ENCODE measurements at regions not wholly inside any gene's neighbourhood (a gene's known extent, or its start where the extent isn't known, plus 50 kb on each side); places are given as distances from the start of the nearest gene placed in this dataset.

DNA sequence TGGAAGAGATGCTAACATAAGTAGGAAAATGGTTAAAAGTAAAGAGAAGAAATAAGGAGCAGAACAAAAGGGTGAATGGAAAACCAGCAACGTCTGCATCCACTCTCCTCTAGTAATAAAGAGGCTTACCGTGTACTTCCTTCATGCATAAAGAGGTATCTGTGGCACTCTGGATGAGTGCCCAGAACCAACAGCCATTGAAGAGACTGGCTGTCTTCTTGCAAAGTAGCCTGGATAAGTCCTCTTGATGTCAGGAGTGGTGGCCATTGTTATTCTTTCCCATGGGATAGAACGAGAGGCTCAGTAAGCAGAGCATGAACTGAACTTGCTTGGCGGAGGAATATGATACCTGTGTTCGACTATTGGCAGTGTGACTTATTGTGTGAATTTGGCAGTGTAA is 186.2 kb upstream of the RASGRP1 start:
- no peaks in the 10 kb centered on the region for H3K9me3 Mint-ChIP-seq
- H3K36me3 Mint-ChIP-seq (ENCODE audit: low read depth): no peaks in the 10 kb centered on the region
- Histone ChIP-seq H3K36me3 (ENCODE audit: insufficient read depth, low read length) (no peaks in the 10 kb centered on the region), H3K4me1 (ENCODE audit: insufficient read depth, low read length) (no peaks in the 10 kb centered on the region), H3K27me3 (ENCODE audit: control insufficient read depth in 1 of 2, insufficient read depth in 2 of 2, low read length in 2 of 2) (peaks cover 0 to under 1% of the 10 kb centered on the region in 2 experiments), H3K4me3 (ENCODE audit: low read length) (no peak overlapping the region), H3K9me3 (ENCODE audit: control insufficient read depth in 1 of 2, insufficient read depth in 1 of 2, low read length in 2 of 2) (no peaks in the 10 kb centered on the region), H3K27ac (ENCODE audit: low read depth in 1 of 2, low read length in 2 of 2) (no peak overlapping the region)
- ChIA-PET POLR2A (no interaction called here), CTCF (no interaction called here)
- H3K27me3 Mint-ChIP-seq: peaks cover 34% of the 10 kb centered on the region
- no peak overlapping the region for H3K27ac Mint-ChIP-seq
- DNase-seq (no peak), ATAC-seq (ENCODE audit: poor library complexity) (no peak)
- TF ChIP-seq, protein P1, sequence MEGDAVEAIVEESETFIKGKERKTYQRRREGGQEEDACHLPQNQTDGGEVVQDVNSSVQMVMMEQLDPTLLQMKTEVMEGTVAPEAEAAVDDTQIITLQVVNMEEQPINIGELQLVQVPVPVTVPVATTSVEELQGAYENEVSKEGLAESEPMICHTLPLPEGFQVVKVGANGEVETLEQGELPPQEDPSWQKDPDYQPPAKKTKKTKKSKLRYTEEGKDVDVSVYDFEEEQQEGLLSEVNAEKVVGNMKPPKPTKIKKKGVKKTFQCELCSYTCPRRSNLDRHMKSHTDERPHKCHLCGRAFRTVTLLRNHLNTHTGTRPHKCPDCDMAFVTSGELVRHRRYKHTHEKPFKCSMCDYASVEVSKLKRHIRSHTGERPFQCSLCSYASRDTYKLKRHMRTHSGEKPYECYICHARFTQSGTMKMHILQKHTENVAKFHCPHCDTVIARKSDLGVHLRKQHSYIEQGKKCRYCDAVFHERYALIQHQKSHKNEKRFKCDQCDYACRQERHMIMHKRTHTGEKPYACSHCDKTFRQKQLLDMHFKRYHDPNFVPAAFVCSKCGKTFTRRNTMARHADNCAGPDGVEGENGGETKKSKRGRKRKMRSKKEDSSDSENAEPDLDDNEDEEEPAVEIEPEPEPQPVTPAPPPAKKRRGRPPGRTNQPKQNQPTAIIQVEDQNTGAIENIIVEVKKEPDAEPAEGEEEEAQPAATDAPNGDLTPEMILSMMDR (IDR thresholded peaks at IDR 0.05): no peak
- H3K4me3 Mint-ChIP-seq: no peak overlapping the region
- H3K4me1 Mint-ChIP-seq (ENCODE audit: low read depth): no peaks in the 10 kb centered on the region
- intact Hi-C loops (cut with DNase I, micrococcal nuclease): no loop called here

DNA sequence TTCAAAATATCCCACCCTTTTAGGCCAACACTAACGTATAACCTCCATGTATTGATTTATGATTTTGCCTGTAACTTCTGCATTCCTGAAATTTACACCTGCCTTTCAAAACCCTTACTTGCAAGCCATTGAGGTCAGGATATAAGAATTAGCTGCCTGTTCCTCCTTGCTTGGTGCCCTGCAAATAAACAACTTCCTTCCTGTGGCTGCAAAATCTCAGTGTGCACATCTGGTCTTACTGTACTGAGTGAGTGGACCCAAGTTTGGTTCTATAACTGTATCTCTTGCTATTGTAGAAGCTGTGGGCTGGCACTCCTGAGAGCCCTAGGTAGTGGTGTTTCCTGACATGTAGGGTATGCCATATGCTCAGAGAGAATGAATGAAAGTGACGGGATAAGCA is 191.1 kb upstream of the RASGRP1 start:
- Histone ChIP-seq H3K4me3 (ENCODE audit: low read length) (no peak overlapping the region), H3K36me3 (ENCODE audit: insufficient read depth, low read length) (no peaks in the 10 kb centered on the region), H3K27me3 (ENCODE audit: control insufficient read depth in 1 of 2, insufficient read depth in 2 of 2, low read length in 2 of 2) (peaks cover 5 to 6% of the 10 kb centered on the region in 2 experiments), H3K9me3 (ENCODE audit: control insufficient read depth in 1 of 2, insufficient read depth in 1 of 2, low read length in 2 of 2) (no peaks in the 10 kb centered on the region), H3K27ac (ENCODE audit: low read depth in 1 of 2, low read length in 2 of 2) (no peak overlapping the region), H3K4me1 (ENCODE audit: insufficient read depth, low read length) (no peaks in the 10 kb centered on the region)
- TF ChIP-seq, protein P1 (IDR thresholded peaks at IDR 0.05): no peak
- ChIA-PET POLR2A (no interaction called here), CTCF (no interaction called here)
- Mint-ChIP-seq H3K27me3 (peaks cover 38% of the 10 kb centered on the region), H3K4me3 (no peak overlapping the region), H3K9me3 (no peaks in the 10 kb centered on the region), H3K36me3 (ENCODE audit: low read depth) (no peaks in the 10 kb centered on the region), H3K27ac (no peak overlapping the region), H3K4me1 (ENCODE audit: low read depth) (no peaks in the 10 kb centered on the region)
- ATAC-seq (ENCODE audit: poor library complexity) (no peak), DNase-seq (no peak)
- intact Hi-C loops (cut with DNase I, micrococcal nuclease): no loop called here

DNA sequence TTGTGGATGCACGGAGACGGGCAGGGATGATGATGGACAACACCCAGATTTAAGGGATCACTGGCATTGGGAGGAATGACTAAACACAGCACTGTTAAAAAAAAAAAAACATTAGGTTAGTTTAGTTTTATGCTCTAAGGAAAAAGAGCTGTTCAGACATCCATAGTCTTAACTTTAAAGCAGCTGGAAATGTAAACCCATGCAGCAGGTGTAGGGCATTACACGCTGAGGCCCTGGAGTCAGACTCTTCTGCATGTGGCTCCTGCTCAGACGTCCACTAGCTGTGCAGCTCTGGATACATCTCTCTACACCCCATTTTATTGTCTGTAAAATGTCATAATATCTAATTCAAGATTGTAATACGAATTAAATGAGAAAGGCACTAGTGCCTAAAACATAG is 191.8 kb upstream of the RASGRP1 start:
- no peaks in the 10 kb centered on the region for H3K36me3 Mint-ChIP-seq (ENCODE audit: low read depth)
- Histone ChIP-seq H3K4me1 (ENCODE audit: insufficient read depth, low read length) (no peaks in the 10 kb centered on the region), H3K36me3 (ENCODE audit: insufficient read depth, low read length) (no peaks in the 10 kb centered on the region), H3K27ac (ENCODE audit: low read depth in 1 of 2, low read length in 2 of 2) (no peak overlapping the region), H3K27me3 (ENCODE audit: control insufficient read depth in 1 of 2, insufficient read depth in 2 of 2, low read length in 2 of 2) (peaks cover 5 to 6% of the 10 kb centered on the region in 2 experiments), H3K9me3 (ENCODE audit: control insufficient read depth in 1 of 2, insufficient read depth in 1 of 2, low read length in 2 of 2) (no peaks in the 10 kb centered on the region), H3K4me3 (ENCODE audit: low read length) (no peak overlapping the region)
- TF ChIP-seq, protein P1 (IDR thresholded peaks at IDR 0.05): no peak
- DNase-seq: no peak
- intact Hi-C loops (cut with DNase I, micrococcal nuclease): no loop called here
- H3K9me3 Mint-ChIP-seq: no peaks in the 10 kb centered on the region
- H3K4me1 Mint-ChIP-seq (ENCODE audit: low read depth): no peaks in the 10 kb centered on the region
- no peak overlapping the region for H3K27ac Mint-ChIP-seq
- POLR2A ChIA-PET: no interaction called here
- CTCF ChIA-PET: no interaction called here
- peaks cover 31% of the 10 kb centered on the region for H3K27me3 Mint-ChIP-seq
- no peak for ATAC-seq (ENCODE audit: poor library complexity)
- H3K4me3 Mint-ChIP-seq: no peak overlapping the region

All from CD4-positive, alpha-beta T cell (primary cell).